Smooth muscle cell (in vitro differentiated cells): ENCODE measurements at regions not wholly inside any gene's neighbourhood (a gene's known extent, or its start where the extent isn't known, plus 50 kb on each side); places are given as distances from the start of the nearest gene placed in this dataset.

Source experiments
- DNase-seq: peaks from one replicate; lab custom pipeline; 2025; ENCODE audit not compliant: unreplicated experiment; lab: John Stamatoyannopoulos, UW
- H2AFZ ChIP-seq: fragments of 200-600 bp; sonication (generic); 2 replicates; pipeline ENCODE4 v1.6.0; 2016; ENCODE audit warnings: antibody characterized with exemption, low read depth, mild to moderate bottlenecking
- H3F3A ChIP-seq: fragments of 200-600 bp; sonication (generic); 2 replicates; pipeline ENCODE4 v1.6.0; 2017; ENCODE audit warnings: antibody characterized with exemption, low read depth
- H3K27ac ChIP-seq: fragments of 200-600 bp; sonication (generic); 2 replicates; pipeline ENCODE4 v1.5.1; 2016; ENCODE audit warnings: low read depth, mild to moderate bottlenecking
- H3K27me3 ChIP-seq: fragments of 200-600 bp; sonication (generic); 2 replicates; pipeline ENCODE4 v1.6.1; 2016; ENCODE audit warnings: low read depth, mild to moderate bottlenecking
- H3K36me3 ChIP-seq: fragments of 200-600 bp; sonication (generic); 2 replicates; pipeline ENCODE4 v1.5.1; 2016; ENCODE audit warnings: low read depth
- H3K4me1 ChIP-seq: fragments of 200-600 bp; sonication (generic); 2 replicates; pipeline ENCODE4 v1.5.1; 2016; ENCODE audit warnings: low read depth
- H3K4me2 ChIP-seq: fragments of 200-600 bp; sonication (generic); 2 replicates; pipeline ENCODE4 v1.6.0; 2016; ENCODE audit warnings: mild to moderate bottlenecking
- H3K4me3 ChIP-seq: fragments of 200-600 bp; sonication (generic); 2 replicates; pipeline ENCODE4 v1.5.1; 2016; ENCODE audit warnings: mild to moderate bottlenecking
- H3K79me2 ChIP-seq: fragments of 200-600 bp; sonication (generic); 2 replicates; pipeline ENCODE4 v1.6.0; 2016; ENCODE audit warnings: low read depth, mild to moderate bottlenecking
- H3K9ac ChIP-seq: fragments of 200-600 bp; sonication (generic); 2 replicates; pipeline ENCODE4 v1.6.0; 2016; ENCODE audit warnings: low read depth
- H3K9me3 ChIP-seq: fragments of 200-600 bp; sonication (generic); replicated peaks from 2 replicates; pipeline ENCODE4 v1.5.1; 2016; ENCODE audit warnings: low read depth
- H4K20me1 ChIP-seq: fragments of 200-600 bp; sonication (generic); 2 replicates; pipeline ENCODE4 v1.6.0; 2016; ENCODE audit warnings: low read depth
- WGBS: methylation state at CpG from one replicate; pipeline ENCODE4 v1.1.7; 2016; ENCODE audit warnings: low lambda C conversion rate; 5-methylcytosine and 5-hydroxymethylcytosine counted together
- TF ChIP-seq, protein P1 (sequence below): fragments of 200-600 bp; sonication (generic); IDR thresholded peaks from 2 replicates; pipeline ENCODE4 v1.5.1; 2017; ENCODE audit warnings: borderline replicate concordance, mild to moderate bottlenecking, antibody characterized with exemption; ENCODE audit not compliant: insufficient read depth, poor library complexity, severe bottlenecking

DNA sequence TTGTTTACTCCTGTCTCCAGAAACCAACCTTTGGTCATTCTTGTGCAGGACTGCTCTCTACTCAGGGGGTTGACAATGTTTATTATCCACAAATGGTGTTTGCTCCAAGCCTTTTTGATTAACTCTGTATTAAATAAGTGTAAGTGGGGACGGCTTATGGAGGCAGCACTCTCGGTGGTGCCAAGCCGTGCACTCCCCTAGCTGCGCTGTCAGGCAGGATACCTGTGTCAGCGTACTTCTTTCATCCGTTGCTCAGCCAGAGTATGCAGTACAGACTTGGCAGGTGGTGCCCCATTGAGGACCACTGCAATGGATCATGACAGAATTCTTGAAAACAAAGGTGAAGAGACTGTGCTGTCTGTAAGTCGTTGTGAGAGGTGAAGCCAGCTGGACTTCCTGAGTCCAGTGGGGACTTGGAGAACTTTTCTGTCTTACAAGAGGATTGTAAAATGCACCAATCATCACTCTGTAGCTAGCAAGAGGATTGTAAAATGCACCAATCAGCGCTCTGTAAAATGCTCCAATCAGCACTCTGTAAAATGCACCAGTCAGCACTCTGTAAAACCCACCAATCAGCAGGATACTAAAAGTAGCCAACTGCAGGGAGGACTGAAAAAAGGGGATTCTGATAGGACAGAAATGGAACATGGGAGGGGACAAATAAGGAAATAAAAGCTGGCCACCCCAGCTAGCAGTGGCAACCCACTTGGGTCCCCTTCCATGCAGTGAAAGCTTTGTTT is 480.0 kb downstream of the MEI4 start:
- no peaks in the 10 kb centered on the region for H3K9me3 ChIP-seq
- no peak overlapping the region for H3K27ac ChIP-seq
- 88% methylated on average over 8 of the region's 8 CpGs for WGBS
- H3F3A ChIP-seq: no peaks in the 10 kb centered on the region
- no peak overlapping the region for H3K9ac ChIP-seq
- H3K4me3 ChIP-seq: no peak overlapping the region
- TF ChIP-seq, protein P1, sequence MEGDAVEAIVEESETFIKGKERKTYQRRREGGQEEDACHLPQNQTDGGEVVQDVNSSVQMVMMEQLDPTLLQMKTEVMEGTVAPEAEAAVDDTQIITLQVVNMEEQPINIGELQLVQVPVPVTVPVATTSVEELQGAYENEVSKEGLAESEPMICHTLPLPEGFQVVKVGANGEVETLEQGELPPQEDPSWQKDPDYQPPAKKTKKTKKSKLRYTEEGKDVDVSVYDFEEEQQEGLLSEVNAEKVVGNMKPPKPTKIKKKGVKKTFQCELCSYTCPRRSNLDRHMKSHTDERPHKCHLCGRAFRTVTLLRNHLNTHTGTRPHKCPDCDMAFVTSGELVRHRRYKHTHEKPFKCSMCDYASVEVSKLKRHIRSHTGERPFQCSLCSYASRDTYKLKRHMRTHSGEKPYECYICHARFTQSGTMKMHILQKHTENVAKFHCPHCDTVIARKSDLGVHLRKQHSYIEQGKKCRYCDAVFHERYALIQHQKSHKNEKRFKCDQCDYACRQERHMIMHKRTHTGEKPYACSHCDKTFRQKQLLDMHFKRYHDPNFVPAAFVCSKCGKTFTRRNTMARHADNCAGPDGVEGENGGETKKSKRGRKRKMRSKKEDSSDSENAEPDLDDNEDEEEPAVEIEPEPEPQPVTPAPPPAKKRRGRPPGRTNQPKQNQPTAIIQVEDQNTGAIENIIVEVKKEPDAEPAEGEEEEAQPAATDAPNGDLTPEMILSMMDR: no peak
- no peak for DNase-seq
- H3K79me2 ChIP-seq: no peaks in the 10 kb centered on the region
- H3K36me3 ChIP-seq: no peaks in the 10 kb centered on the region
- no peaks in the 10 kb centered on the region for H4K20me1 ChIP-seq
- no peaks in the 10 kb centered on the region for H3K4me1 ChIP-seq
- no peaks in the 10 kb centered on the region for H3K27me3 ChIP-seq
- H2AFZ ChIP-seq: no peak overlapping the region
- H3K4me2 ChIP-seq: no peak overlapping the region

DNA sequence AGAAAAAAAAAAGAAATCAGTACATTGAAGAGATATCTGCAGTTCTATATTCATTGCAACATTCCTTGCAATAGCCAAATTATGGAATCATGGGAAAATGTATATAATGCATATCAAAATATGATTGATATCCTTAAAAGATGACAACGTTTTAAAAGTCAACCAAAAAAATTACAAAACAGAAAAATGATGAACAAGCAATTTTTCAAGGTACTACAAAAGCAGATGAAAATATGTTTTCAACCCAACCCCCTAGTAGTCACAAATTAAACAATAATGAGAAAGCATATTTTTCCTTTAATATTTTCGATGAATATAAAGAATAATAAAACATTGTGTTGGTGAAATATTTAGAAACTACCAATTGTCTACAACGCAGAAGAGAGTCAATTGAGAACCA is 497.6 kb downstream of the MEI4 start:
- H3K27ac ChIP-seq: no peak overlapping the region
- no peaks in the 10 kb centered on the region for H3K36me3 ChIP-seq
- no peaks in the 10 kb centered on the region for H3K9me3 ChIP-seq
- TF ChIP-seq, protein P1: no peak
- H3K79me2 ChIP-seq: no peaks in the 10 kb centered on the region
- H4K20me1 ChIP-seq: no peaks in the 10 kb centered on the region
- no peak overlapping the region for H2AFZ ChIP-seq
- H3K4me3 ChIP-seq: no peak overlapping the region
- H3K4me2 ChIP-seq: no peak overlapping the region
- no peak for DNase-seq
- H3K4me1 ChIP-seq: no peaks in the 10 kb centered on the region
- H3F3A ChIP-seq: no peaks in the 10 kb centered on the region
- no peaks in the 10 kb centered on the region for H3K27me3 ChIP-seq
- no peak overlapping the region for H3K9ac ChIP-seq
- 89% methylated on average over 3 of the region's 3 CpGs for WGBS

DNA sequence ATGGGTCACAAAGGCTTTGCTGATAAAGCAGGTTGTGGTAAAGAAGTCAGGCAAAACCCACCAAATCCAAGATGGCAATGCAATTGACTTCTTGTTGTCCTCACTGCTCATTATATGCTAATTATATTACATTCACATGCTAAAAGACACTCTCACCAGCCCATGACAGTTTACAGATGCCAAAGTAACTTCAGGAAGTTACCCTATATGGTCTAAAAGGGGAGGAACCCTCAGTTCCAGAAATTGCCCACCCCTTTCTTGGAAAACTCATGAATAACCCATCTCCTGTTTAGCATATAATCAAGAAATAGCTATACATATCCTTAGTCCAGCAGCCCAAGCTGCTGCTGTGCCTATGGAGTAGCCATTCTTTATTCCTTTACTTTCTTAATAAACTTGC is 501.1 kb downstream of the MEI4 start:
- no peaks in the 10 kb centered on the region for H3F3A ChIP-seq
- no peak for DNase-seq
- H3K4me3 ChIP-seq: no peak overlapping the region
- H3K79me2 ChIP-seq: no peaks in the 10 kb centered on the region
- H3K36me3 ChIP-seq: no peaks in the 10 kb centered on the region
- H3K4me2 ChIP-seq: no peak overlapping the region
- H2AFZ ChIP-seq: no peak overlapping the region
- TF ChIP-seq, protein P1: no peak
- H3K4me1 ChIP-seq: no peaks in the 10 kb centered on the region
- no peaks in the 10 kb centered on the region for H3K27me3 ChIP-seq
- H3K9me3 ChIP-seq: no peaks in the 10 kb centered on the region
- no peak overlapping the region for H3K27ac ChIP-seq
- H4K20me1 ChIP-seq: no peaks in the 10 kb centered on the region
- H3K9ac ChIP-seq: no peak overlapping the region

DNA sequence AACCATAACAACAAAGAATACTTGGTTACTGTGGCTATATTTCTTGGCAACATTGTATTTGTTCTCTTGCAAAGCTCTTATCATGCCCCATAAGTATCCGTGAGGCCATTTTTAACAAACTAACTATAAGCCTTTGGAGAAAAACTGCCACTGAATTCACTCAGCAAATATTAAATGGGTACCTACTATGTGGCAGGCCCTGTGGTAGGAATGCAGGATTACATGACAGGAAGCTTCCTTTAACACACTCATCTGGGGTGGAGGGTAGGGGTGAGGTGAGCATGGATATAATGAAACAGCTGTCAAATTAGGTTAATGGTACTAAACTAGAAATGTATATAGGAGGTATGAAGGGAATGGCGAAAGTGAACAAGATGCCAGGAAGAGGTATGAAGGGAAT is 504.8 kb downstream of the MEI4 start:
- TF ChIP-seq, protein P1: no peak
- H3K4me1 ChIP-seq: no peaks in the 10 kb centered on the region
- H4K20me1 ChIP-seq: no peaks in the 10 kb centered on the region
- no peaks in the 10 kb centered on the region for H3K36me3 ChIP-seq
- H3K27ac ChIP-seq: no peak overlapping the region
- H3K27me3 ChIP-seq: no peaks in the 10 kb centered on the region
- DNase-seq: no peak
- 92% methylated on average over 2 of the region's 2 CpGs for WGBS
- no peak overlapping the region for H2AFZ ChIP-seq
- H3F3A ChIP-seq: no peaks in the 10 kb centered on the region
- H3K4me2 ChIP-seq: no peak overlapping the region
- no peak overlapping the region for H3K9ac ChIP-seq
- no peaks in the 10 kb centered on the region for H3K9me3 ChIP-seq
- no peaks in the 10 kb centered on the region for H3K79me2 ChIP-seq
- no peak overlapping the region for H3K4me3 ChIP-seq
